ENCODE measurements at regions not wholly inside any gene's neighbourhood (a gene's known extent, or its start where the extent isn't known, plus 50 kb on each side); places are given as distances from the start of the nearest gene placed in this dataset.

DNA sequence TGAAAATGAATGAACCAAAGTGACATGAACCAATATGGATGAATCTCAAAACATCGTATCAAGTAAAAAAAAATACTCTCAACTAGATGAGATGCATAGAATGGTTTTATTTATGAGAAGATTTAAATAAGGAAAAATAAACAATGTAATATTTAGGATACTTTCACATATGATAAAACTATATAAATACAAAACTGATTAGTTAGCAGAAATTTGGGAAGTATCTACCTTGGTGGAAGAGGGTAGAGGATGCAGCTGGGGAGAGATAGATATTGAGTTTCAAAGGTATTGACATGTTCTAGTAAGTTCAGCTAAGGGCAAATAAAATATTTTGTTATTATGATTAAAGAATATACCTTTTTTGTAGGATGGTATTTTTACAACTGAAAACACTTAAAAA, 463.1 kb downstream of the SH2D4B start:
- DNase-seq (ENCODE audit: low read depth) = no peak
- no peak overlapping the region for H3K4me3 ChIP-seq (ENCODE audit: low read depth, low read length)
- TF ChIP-seq, protein P1, sequence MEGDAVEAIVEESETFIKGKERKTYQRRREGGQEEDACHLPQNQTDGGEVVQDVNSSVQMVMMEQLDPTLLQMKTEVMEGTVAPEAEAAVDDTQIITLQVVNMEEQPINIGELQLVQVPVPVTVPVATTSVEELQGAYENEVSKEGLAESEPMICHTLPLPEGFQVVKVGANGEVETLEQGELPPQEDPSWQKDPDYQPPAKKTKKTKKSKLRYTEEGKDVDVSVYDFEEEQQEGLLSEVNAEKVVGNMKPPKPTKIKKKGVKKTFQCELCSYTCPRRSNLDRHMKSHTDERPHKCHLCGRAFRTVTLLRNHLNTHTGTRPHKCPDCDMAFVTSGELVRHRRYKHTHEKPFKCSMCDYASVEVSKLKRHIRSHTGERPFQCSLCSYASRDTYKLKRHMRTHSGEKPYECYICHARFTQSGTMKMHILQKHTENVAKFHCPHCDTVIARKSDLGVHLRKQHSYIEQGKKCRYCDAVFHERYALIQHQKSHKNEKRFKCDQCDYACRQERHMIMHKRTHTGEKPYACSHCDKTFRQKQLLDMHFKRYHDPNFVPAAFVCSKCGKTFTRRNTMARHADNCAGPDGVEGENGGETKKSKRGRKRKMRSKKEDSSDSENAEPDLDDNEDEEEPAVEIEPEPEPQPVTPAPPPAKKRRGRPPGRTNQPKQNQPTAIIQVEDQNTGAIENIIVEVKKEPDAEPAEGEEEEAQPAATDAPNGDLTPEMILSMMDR (IDR thresholded peaks at IDR 0.05; ENCODE audit: insufficient read depth, low read depth, low read length) = no peak

DNA sequence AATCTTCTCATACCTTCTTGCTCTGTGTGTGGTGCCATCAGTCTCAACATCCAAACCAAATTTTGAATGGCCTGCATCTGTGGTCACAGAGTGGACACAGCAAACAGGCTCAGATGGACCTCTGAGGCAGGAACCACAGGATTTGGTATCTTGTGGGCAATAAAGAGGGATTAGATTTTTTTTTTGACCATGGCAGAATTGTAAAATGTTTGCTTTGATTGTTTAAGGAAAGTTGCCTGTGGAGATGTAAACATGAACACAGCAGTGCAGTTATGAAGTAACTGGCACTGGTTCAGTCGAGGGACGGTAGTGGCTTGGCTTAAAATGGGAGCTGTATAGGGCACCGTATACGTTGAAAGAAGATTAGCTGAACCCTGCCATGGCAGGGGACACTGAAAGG, 464.7 kb downstream of the SH2D4B start:
- DNase-seq (ENCODE audit: low read depth) = no peak
- TF ChIP-seq, protein P1 (IDR thresholded peaks at IDR 0.05; ENCODE audit: insufficient read depth, low read depth, low read length) = no peak
- H3K4me3 ChIP-seq (ENCODE audit: low read depth, low read length) = no peak overlapping the region

DNA sequence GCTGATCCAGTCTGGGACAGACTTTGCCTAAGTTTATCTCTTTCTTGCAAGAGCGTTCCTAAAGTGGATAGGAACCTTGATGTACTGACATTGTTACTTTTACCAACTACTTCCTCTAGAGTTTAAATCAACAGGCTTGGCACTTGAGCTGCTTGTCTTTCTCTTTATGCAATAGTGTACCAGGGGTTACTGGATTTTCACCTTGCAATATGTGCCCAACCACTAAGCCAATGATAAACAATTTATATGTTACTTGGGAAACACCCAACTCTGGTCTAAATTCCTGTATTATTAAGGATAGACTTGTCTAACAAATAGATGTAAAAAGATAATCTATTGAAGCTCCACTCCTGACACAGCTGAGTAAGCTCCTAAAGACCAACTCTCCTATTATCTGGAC, 470.2 kb downstream of the SH2D4B start:
- H3K4me3 ChIP-seq (ENCODE audit: low read depth, low read length) = no peak overlapping the region
- no peak for DNase-seq (ENCODE audit: low read depth)
- TF ChIP-seq, protein P1 (IDR thresholded peaks at IDR 0.05; ENCODE audit: insufficient read depth, low read depth, low read length) = no peak

DNA sequence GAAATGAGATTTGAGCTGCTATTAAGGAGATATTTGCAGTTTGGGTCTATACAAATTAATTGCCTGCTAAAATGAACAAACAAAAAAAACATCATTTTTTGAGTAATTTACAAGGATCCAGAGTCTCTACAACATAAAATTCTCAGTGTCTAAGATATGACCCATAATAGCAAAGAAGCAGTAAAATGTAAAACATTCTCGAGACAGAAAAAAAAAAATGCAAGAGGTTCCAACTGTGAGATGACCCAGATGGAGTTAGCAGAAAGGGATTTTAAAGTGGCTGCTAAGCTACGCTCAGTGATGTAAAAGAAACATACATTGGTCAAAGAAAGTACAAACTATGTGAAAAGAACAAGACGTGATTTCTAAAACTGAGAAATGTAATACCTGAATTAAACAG, 471.0 kb downstream of the SH2D4B start:
- TF ChIP-seq, protein P1 (IDR thresholded peaks at IDR 0.05; ENCODE audit: insufficient read depth, low read depth, low read length) = no peak
- no peak for DNase-seq (ENCODE audit: low read depth)
- H3K4me3 ChIP-seq (ENCODE audit: low read depth, low read length) = no peak overlapping the region

DNA sequence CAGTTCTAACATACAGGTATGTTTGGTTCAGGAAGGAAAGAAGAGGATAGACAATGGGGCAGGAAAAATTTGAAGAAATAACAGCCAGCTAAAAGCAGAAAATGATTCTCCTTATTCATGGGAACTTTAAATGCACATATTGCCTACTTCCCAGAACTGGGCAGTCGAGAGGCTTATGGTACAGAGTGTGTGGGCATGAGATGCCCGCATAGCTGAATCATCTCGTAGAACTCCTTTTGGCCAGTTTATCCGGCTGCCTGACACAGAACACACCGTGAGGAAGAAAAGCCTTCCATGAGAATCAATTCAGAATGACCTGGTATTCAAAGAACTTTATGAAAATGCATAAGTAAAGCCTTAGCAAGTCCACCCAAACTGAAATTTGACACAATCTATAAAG, 471.6 kb downstream of the SH2D4B start:
- no peak overlapping the region for H3K4me3 ChIP-seq (ENCODE audit: low read depth, low read length)
- DNase-seq (ENCODE audit: low read depth) = no peak
- TF ChIP-seq, protein P1 (IDR thresholded peaks at IDR 0.05; ENCODE audit: insufficient read depth, low read depth, low read length) = no peak

DNA sequence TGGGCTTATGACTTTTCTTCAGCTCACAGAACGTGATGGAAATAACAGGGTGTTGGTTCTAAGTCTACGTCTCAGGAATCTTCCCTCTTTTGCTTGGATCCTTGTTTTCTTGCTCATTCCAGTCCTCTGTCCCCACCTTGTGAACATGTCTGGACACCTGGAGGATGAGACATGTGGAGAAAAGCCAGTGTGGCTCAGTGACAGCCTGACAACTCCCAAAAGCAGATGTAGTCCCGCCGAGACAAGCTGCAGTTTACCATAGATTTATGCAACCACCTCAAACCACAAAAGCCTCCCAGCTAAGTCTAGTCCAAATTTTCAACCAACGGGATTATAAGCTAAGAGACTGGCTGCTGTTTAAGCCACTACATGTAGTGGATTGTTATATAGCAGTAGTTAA, 476.1 kb downstream of the SH2D4B start:
- TF ChIP-seq, protein P1 (IDR thresholded peaks at IDR 0.05; ENCODE audit: insufficient read depth, low read depth, low read length) = no peak
- H3K4me3 ChIP-seq (ENCODE audit: low read depth, low read length) = no peak overlapping the region
- DNase-seq (ENCODE audit: low read depth) = no peak

Measured in fibroblast of villous mesenchyme (primary cell).